ENCODE measurements at regions not wholly inside any gene's neighbourhood (a gene's known extent, or its start where the extent isn't known, plus 50 kb on each side); places are given as distances from the start of the nearest gene placed in this dataset.

GRCh38 chr13:105370011-105370650, 1165.3 kb downstream of the EFNB2 start:
- no peaks in the 10 kb centered on the region for H3K27me3 Mint-ChIP-seq
- peaks cover 6% of the 10 kb centered on the region for H3K9me3 Mint-ChIP-seq
- H3K27ac Mint-ChIP-seq, result no peak overlapping the region
- H3K4me3 Mint-ChIP-seq, result no peak overlapping the region
- no peaks in the 10 kb centered on the region for H3K36me3 Mint-ChIP-seq
- no peaks in the 10 kb centered on the region for H3K4me1 Mint-ChIP-seq
- no peak for ATAC-seq

DNA sequence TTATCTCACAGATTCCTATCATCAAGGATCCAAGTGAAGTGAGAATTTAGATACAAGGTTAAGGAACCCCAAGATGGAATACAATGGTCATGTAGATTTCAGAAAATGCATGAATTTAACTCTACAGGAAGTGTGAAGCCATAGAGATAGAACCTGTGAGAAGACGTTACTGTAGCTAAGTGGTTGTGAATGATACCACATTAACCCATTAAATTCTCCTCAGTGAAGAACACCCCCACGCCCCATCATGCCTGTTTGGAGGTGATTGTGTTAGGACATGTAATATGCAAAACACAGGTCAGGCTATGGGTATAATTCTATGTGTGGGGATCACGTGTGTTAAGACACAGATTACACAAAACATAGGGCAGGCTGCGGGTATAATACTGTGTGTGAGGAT, 1166.7 kb downstream of the EFNB2 start:
- no peak for ATAC-seq
- no peak overlapping the region for H3K4me3 Mint-ChIP-seq
- no peaks in the 10 kb centered on the region for H3K4me1 Mint-ChIP-seq

GRCh38 chr13:105365831-105366230, 1169.6 kb downstream of the EFNB2 start:
- Mint-ChIP-seq H3K4me1 (no peaks in the 10 kb centered on the region), H3K36me3 (no peaks in the 10 kb centered on the region), H3K4me3 (no peak overlapping the region), H3K27ac (no peak overlapping the region), H3K27me3 (no peaks in the 10 kb centered on the region), H3K9me3 (no peaks in the 10 kb centered on the region)
- ATAC-seq, result no peak

More for the DNA sequence above, 1166.7 kb downstream of the EFNB2 start:
- no peaks in the 10 kb centered on the region for H3K36me3 Mint-ChIP-seq
- H3K27ac Mint-ChIP-seq, result no peak overlapping the region
- H3K9me3 Mint-ChIP-seq, result peaks cover 6% of the 10 kb centered on the region
- H3K27me3 Mint-ChIP-seq, result no peaks in the 10 kb centered on the region

DNA sequence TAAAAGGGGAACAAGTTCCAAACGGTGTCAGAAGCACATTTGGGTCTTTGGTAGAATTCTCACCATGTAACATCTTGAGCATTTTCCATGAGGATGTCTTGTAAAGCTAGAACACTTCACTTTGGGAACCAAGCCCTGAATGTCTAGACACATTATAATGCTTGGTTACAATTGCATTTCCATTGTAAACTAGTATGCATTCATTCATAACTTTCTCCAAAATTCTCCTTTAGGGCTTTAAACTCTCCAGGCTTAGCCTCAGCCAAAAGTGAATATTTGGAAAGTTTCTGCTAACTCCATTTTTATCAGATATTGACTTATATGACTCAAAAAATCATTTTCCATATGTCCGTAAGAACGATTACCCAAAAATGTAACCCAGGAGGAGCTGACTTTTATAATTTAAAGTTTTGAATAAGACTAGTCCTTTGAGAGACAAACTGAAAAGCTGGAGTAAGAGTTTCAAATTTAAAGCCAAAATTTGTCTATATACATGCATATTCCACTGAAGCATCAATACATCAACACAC, 1170.4 kb downstream of the EFNB2 start:
- no peaks in the 10 kb centered on the region for H3K36me3 Mint-ChIP-seq
- no peak overlapping the region for H3K27ac Mint-ChIP-seq
- no peaks in the 10 kb centered on the region for H3K27me3 Mint-ChIP-seq
- no peaks in the 10 kb centered on the region for H3K4me1 Mint-ChIP-seq
- no peak for ATAC-seq
- no peaks in the 10 kb centered on the region for H3K9me3 Mint-ChIP-seq
- H3K4me3 Mint-ChIP-seq, result no peak overlapping the region

DNA sequence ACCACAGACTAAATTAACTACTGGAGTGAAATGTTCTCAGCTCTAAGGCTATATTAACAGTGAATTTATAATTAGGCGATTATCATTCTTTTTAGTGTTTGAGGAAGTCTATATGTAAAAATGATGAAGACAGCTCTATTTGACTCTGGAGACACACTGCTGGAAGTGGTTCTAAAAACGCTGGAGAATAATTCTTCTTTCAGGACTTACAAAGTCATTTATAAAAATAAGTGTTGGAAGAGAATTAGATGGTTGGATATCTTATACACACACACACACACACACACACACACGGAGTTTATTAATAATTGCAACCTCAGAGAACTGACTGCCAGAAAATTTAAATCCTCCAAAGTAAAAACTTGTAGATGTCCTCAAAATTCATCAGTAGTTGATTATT, 1171.3 kb downstream of the EFNB2 start:
- Mint-ChIP-seq H3K36me3 (no peaks in the 10 kb centered on the region), H3K27ac (no peak overlapping the region), H3K4me1 (no peaks in the 10 kb centered on the region), H3K9me3 (no peaks in the 10 kb centered on the region), H3K27me3 (no peaks in the 10 kb centered on the region), H3K4me3 (no peak overlapping the region)
- ATAC-seq, result no peak

- Mint-ChIP-seq H3K36me3 (no peaks in the 10 kb centered on the region), H3K9me3 (no peaks in the 10 kb centered on the region), H3K4me1 (no peaks in the 10 kb centered on the region), H3K27me3 (no peaks in the 10 kb centered on the region), H3K27ac (no peak overlapping the region), H3K4me3 (no peak overlapping the region)
- no peak for ATAC-seq
Measured at GRCh38 chr13:105363261-105364190, 1171.9 kb downstream of the EFNB2 start.

- H3K36me3 Mint-ChIP-seq, result no peaks in the 10 kb centered on the region
- H3K27me3 Mint-ChIP-seq, result no peaks in the 10 kb centered on the region
- H3K4me1 Mint-ChIP-seq, result no peaks in the 10 kb centered on the region
- ATAC-seq, result no peak
- no peaks in the 10 kb centered on the region for H3K9me3 Mint-ChIP-seq
- H3K4me3 Mint-ChIP-seq, result no peak overlapping the region
- H3K27ac Mint-ChIP-seq, result no peak overlapping the region
Measured at GRCh38 chr13:105353654-105354053, 1181.8 kb downstream of the EFNB2 start.

DNA sequence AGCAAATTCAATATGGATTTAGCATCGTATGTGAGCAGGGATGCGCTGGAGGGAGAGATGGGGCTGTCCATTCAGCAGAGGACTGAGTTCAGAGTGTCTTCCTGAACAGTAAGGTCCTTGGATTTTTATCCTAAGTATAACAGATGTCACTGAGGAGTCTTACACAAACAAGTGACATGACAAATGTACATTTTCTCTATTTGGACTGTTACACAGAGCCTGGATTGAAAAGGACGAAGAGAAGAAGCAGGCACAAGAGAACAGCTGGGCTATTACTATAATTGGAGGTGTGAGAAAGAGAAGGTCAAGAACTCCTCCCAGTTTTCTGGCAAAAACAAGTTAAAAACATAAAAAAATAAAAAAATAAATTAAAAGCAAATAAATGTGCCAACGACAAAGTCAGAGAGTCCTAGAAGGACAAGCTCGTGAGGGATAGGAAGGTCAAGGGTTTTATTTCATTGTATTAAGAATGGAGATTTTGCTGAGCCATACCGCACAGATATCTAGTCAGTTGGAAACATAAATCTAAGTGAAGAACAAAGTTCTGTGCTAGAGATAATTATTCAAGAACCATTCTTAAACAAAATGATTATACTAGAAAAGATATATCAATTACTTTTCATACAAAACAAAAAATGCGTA, 1186.3 kb downstream of the EFNB2 start:
- Mint-ChIP-seq H3K9me3 (no peaks in the 10 kb centered on the region), H3K36me3 (no peaks in the 10 kb centered on the region), H3K4me1 (no peaks in the 10 kb centered on the region), H3K27me3 (no peaks in the 10 kb centered on the region), H3K4me3 (no peak overlapping the region), H3K27ac (no peak overlapping the region)
- ATAC-seq, result no peak

GRCh38 chr13:105346141-105346775, 1189.2 kb downstream of the EFNB2 start:
- Mint-ChIP-seq H3K27ac (no peak overlapping the region), H3K36me3 (no peaks in the 10 kb centered on the region), H3K4me3 (no peak overlapping the region), H3K9me3 (no peaks in the 10 kb centered on the region), H3K4me1 (no peaks in the 10 kb centered on the region), H3K27me3 (no peaks in the 10 kb centered on the region)
- ATAC-seq, result no peak

DNA sequence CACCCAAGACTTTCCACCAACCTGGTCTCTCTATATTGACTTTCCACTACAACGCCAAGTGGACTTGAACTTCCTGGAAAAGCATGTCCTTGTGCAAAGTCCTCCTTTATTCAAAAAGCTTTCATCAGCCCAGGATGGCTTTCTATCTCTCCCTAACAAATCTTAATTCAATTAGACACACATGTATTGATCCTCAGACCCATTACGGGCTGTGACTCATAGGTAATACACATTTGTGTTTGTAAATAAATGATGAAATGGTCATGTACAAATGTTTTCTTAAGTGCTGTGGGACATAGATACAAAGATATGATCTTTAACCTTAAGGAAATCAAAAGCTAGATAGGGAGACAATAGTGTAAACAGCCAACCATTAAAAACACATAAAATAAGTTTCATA, 1189.7 kb downstream of the EFNB2 start:
- Mint-ChIP-seq H3K9me3 (no peaks in the 10 kb centered on the region), H3K4me3 (no peak overlapping the region), H3K36me3 (no peaks in the 10 kb centered on the region), H3K27ac (no peak overlapping the region), H3K27me3 (no peaks in the 10 kb centered on the region), H3K4me1 (no peaks in the 10 kb centered on the region)
- ATAC-seq, result no peak

DNA sequence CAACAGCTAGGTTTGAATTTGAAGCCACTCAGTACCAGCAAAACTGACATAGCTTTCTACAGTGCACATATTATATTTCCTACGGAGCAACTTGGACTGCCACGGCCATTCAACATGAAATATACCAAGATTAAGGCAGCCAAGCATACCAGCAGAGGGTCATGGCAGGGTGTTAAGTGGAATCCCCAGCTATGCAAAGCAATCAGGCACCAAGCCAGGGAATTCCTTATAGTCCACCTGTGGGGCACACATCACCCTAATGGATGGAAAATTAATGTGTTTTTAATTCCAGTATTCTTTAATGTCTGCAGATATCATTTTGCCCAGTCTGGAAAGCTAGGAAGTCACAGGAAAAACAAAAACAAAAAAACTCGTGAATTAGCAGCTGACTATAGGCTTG, 1190.3 kb downstream of the EFNB2 start:
- no peak overlapping the region for H3K27ac Mint-ChIP-seq
- no peaks in the 10 kb centered on the region for H3K27me3 Mint-ChIP-seq
- no peak overlapping the region for H3K4me3 Mint-ChIP-seq
- H3K4me1 Mint-ChIP-seq, result no peaks in the 10 kb centered on the region
- ATAC-seq, result no peak
- H3K36me3 Mint-ChIP-seq, result no peaks in the 10 kb centered on the region
- H3K9me3 Mint-ChIP-seq, result no peaks in the 10 kb centered on the region

- H3K4me1 Mint-ChIP-seq, result no peaks in the 10 kb centered on the region
- H3K9me3 Mint-ChIP-seq, result peaks cover 1% of the 10 kb centered on the region
- no peak overlapping the region for H3K27ac Mint-ChIP-seq
- no peaks in the 10 kb centered on the region for H3K27me3 Mint-ChIP-seq
- ATAC-seq, result no peak
- no peak overlapping the region for H3K4me3 Mint-ChIP-seq
- H3K36me3 Mint-ChIP-seq, result no peaks in the 10 kb centered on the region
Measured at GRCh38 chr13:105343134-105343806, 1192.2 kb downstream of the EFNB2 start.

DNA sequence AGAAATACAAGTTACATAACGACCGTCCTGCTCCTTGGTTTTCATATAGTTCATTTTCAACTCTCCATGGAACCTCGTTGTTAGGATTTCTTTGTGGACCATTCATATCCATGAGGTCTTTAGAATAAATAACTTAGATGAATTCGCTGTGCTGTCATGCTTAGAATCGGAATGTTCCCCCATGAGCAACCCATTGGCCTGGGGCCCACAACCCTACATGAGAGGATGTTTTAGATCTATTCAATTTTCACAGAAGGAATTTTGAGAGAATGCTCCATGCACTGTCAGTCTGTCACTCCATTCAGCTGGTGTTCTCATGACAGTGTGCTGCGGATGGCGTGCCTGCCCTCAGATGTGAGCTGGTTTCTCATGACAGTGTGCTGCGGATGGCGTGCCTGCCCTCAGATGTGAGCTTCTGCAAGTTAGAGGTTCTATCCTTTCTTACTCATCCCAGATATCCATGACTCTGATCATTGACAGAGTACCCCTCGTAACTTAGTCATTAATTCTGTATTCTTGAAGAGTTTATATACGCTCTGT, 1193.1 kb downstream of the EFNB2 start:
- no peaks in the 10 kb centered on the region for H3K4me1 Mint-ChIP-seq
- H3K27ac Mint-ChIP-seq, result no peak overlapping the region
- H3K36me3 Mint-ChIP-seq, result no peaks in the 10 kb centered on the region
- H3K4me3 Mint-ChIP-seq, result no peak overlapping the region
- ATAC-seq, result no peak
- peaks cover 2% of the 10 kb centered on the region for H3K9me3 Mint-ChIP-seq
- no peaks in the 10 kb centered on the region for H3K27me3 Mint-ChIP-seq

DNA sequence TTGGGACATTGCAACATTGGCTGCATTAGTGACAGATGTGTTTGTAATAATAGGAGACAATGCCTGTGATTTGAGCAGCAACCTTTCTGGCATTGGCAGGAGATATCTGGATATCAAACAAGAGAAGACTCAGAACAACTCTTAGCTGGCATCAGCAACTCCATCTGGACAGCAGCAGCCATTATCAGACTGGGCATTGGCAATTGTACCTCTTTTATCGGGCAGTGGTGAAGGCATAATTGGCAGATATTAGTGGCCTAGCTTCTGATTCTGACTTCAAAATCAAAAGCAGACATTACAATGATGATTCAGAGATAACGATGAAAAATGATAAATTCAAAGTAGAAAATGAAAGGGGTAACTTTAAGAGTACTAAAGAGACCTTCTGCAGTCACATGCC, 1193.7 kb downstream of the EFNB2 start:
- no peak for ATAC-seq
- Mint-ChIP-seq H3K9me3 (peaks cover 2% of the 10 kb centered on the region), H3K4me1 (no peaks in the 10 kb centered on the region), H3K27ac (no peak overlapping the region), H3K36me3 (no peaks in the 10 kb centered on the region), H3K27me3 (no peaks in the 10 kb centered on the region), H3K4me3 (no peak overlapping the region)
